HUES64 (cell line): ENCODE measurements at regions not wholly inside any gene's neighbourhood (a gene's known extent, or its start where the extent isn't known, plus 50 kb on each side); places are given as distances from the start of the nearest gene placed in this dataset.
A peak's percentile ranks its signal among the peaks of the same experiment; 100 is the strongest.

Source experiments
- H3K27ac ChIP-seq: 2 replicates; pipeline ENCODE4 v1.7.0; 2013; ENCODE audit warnings: low read depth, low read length, inconsistent platforms
- H3K27me3 ChIP-seq: 2 replicates; pipeline ENCODE4 v1.6.1; 2013; ENCODE audit warnings: mild to moderate bottlenecking, low read length; ENCODE audit not compliant: insufficient read depth
- H3K36me3 ChIP-seq: 2 replicates; pipeline ENCODE4 v1.6.1; 2013; ENCODE audit warnings: mild to moderate bottlenecking, low read length; ENCODE audit not compliant: insufficient read depth
- H3K4me1 ChIP-seq: 2 replicates; pipeline ENCODE4 v1.6.1; 2013; ENCODE audit warnings: mild to moderate bottlenecking, low read length, moderate library complexity; ENCODE audit not compliant: insufficient read depth
- H3K4me3 ChIP-seq: 2 replicates; pipeline ENCODE4 v1.5.1; 2013; ENCODE audit warnings: mild to moderate bottlenecking, low read length, moderate library complexity
- H3K9ac ChIP-seq: 2 replicates; pipeline ENCODE4 v1.6.1; 2013; ENCODE audit warnings: mild to moderate bottlenecking, low read depth, low read length
- H3K9me3 ChIP-seq: 2 replicates; pipeline ENCODE4 v1.6.1; 2013; ENCODE audit warnings: low read depth, low read length; ENCODE audit not compliant: insufficient read depth
- WGBS: fragments of 150-250, 120-280 bp; methylation state at CpG from one replicate; pipeline ENCODE4 v1.1.7; 2013; ENCODE audit warnings: missing lambda C conversion rate; 5-methylcytosine and 5-hydroxymethylcytosine counted together

GRCh38 chr1:58003988-58004387 is 542.5 kb downstream of the OMA1 start:
- H3K4me1 ChIP-seq = peaks cover 62% of the 10 kb centered on the region
- peak overlapping the region; percentile 93; the same call in 1 of the 2 replicates for H3K27ac ChIP-seq
- 75% methylated on average over 3 of the region's 3 CpGs for WGBS
- H3K4me3 ChIP-seq = no peak overlapping the region
- H3K9me3 ChIP-seq = no peaks in the 10 kb centered on the region
- no peaks in the 10 kb centered on the region for H3K36me3 ChIP-seq
- 0 out of 2 replicates have a peak overlapping the region, but pooled peaks have one; percentile 9 for H3K9ac ChIP-seq
- no peaks in the 10 kb centered on the region for H3K27me3 ChIP-seq

DNA sequence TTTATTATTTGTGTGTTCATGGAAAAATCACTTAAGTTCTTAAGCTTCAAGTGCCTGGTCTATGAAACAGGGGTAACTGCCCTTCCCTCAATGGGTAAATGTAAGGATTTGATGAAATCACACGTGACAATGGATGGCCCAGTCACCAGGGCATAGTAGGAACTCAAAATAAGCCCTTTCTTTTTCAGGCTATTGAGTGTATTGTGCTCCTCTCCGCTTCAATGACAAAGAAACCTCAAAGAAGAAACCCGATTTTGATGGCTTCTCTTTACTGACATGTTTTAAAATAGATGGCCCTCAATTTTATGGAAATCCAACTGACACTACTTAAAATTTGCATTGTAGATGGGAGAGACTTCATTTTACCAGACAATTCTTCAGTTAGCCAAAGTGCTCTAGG is 543.5 kb downstream of the OMA1 start:
- no peaks in the 10 kb centered on the region for H3K36me3 ChIP-seq
- peak overlapping the region; percentile 93; the same call in 1 of the 2 replicates for H3K27ac ChIP-seq
- WGBS = 24% methylated on average over 3 of the region's 3 CpGs
- peaks cover 57% of the 10 kb centered on the region for H3K4me1 ChIP-seq
- no peak overlapping the region for H3K9ac ChIP-seq
- H3K27me3 ChIP-seq = no peaks in the 10 kb centered on the region
- no peak overlapping the region for H3K4me3 ChIP-seq
- no peaks in the 10 kb centered on the region for H3K9me3 ChIP-seq

DNA sequence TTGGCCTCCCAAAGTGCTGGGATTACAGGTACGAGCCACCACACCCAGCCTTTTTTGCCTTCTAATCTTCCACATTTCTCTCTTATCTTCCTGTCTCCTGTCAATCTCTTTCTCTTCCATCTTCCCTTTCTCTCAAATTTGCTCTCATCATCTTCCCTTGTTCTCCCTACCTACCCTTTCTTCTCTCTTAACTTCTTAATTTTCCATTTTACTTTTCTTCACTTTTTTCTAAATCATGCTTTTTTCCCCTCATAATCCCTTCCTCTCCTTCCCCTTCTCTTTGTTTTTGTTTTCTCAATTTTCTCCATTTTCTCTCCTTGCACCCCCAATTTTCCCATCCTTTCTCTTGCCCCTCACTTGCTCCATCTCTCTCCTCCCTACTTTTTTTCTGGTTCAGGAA is 545.7 kb downstream of the OMA1 start:
- no peak overlapping the region for H3K9ac ChIP-seq

DNA sequence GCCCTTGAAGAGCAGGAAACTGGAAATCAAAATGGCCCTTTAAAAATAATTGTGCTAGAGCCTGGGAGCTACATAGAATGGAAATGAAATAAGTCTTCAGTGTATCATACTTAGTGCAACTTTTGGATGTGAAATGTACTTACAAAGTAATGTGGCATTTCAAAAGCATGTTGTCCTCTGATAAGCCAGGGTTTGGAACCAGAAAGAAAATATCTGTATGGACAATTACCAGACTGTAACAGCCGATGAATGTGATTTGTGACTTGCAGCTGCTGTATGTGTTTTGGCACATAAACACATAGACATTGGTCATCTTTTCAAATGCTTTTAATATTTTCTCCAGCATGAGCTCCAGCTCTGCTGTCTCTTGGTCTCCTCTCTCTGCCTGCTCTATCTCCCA is 546.4 kb downstream of the OMA1 start:
- H3K9me3 ChIP-seq = no peaks in the 10 kb centered on the region
- H3K4me1 ChIP-seq = peaks cover 34% of the 10 kb centered on the region
- H3K27me3 ChIP-seq = peaks cover 5% of the 10 kb centered on the region; the same call in 1 of the 2 replicates
- H3K27ac ChIP-seq = no peak overlapping the region
- no peaks in the 10 kb centered on the region for H3K36me3 ChIP-seq
- H3K9ac ChIP-seq = no peak overlapping the region
- WGBS = 100% methylated on average over 1 of the region's 1 CpG
- no peak overlapping the region for H3K4me3 ChIP-seq

More for the DNA sequence above, 545.7 kb downstream of the OMA1 start:
- H3K27ac ChIP-seq = no peak overlapping the region
- H3K4me3 ChIP-seq = no peak overlapping the region
- H3K27me3 ChIP-seq = peaks cover 5% of the 10 kb centered on the region; the same call in 1 of the 2 replicates
- peaks cover 36% of the 10 kb centered on the region for H3K4me1 ChIP-seq
- 90% methylated on average over 1 of the region's 1 CpG for WGBS
- H3K36me3 ChIP-seq = no peaks in the 10 kb centered on the region
- H3K9me3 ChIP-seq = no peaks in the 10 kb centered on the region

DNA sequence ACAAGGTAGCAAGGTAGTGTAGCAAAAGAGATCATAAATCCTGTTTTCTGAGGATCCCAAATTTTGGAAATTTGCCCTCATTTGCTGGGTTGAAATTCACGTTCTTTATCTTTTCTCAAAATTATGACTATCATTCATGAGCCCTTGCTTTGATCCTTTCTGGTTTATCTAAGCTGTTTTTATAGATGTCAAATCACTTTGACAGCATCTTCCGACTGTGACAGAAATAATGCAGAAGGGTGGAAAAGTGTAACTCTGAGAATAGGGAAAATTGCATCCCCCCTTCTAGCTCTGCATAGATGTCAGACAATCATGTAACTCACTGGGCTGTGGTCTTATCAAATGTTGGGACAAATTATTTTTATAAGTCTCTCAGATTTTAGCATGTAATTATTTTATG is 550.1 kb downstream of the OMA1 start:
- Histone ChIP-seq H3K27ac (no peak overlapping the region), H3K9me3 (no peaks in the 10 kb centered on the region), H3K9ac (no peak overlapping the region), H3K36me3 (no peaks in the 10 kb centered on the region), H3K27me3 (peaks cover 5% of the 10 kb centered on the region; the same call in 1 of the 2 replicates), H3K4me1 (peaks cover 9% of the 10 kb centered on the region), H3K4me3 (no peak overlapping the region)
- WGBS = 86% methylated on average over 2 of the region's 2 CpGs

DNA sequence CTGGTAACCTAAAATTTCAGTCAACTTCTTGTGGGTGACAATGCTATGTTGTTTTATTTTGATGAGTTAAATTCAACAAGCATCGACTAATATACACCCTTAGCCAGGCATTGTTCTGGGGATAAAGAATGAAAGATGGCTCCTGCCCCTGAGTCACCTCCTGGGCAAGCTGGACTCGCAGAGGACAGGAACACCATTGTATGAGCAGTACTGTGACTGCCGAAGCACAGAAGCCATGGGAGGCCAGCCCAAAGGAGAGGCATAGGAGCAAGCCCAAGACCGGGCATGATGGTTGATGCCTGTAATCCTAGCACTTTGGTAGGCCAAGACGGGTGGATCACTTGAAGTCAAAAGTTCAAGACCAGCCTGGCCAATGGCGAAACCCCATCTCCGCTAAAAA is 555.2 kb downstream of the OMA1 start:
- 96% methylated on average over 7 of the region's 7 CpGs for WGBS
- Histone ChIP-seq H3K9ac (no peak overlapping the region), H3K36me3 (no peaks in the 10 kb centered on the region), H3K9me3 (no peaks in the 10 kb centered on the region), H3K27me3 (no peaks in the 10 kb centered on the region), H3K4me3 (no peak overlapping the region), H3K4me1 (peaks cover 22% of the 10 kb centered on the region), H3K27ac (no peak overlapping the region)

- Histone ChIP-seq H3K9me3 (no peaks in the 10 kb centered on the region), H3K27me3 (no peaks in the 10 kb centered on the region), H3K27ac (no peak overlapping the region), H3K9ac (no peak overlapping the region), H3K36me3 (no peaks in the 10 kb centered on the region), H3K4me3 (no peak overlapping the region), H3K4me1 (peaks cover 15% of the 10 kb centered on the region)
- 95% methylated on average over 1 of the region's 1 CpG for WGBS
Measured at GRCh38 chr1:57989877-57990276, 556.6 kb downstream of the OMA1 start.

DNA sequence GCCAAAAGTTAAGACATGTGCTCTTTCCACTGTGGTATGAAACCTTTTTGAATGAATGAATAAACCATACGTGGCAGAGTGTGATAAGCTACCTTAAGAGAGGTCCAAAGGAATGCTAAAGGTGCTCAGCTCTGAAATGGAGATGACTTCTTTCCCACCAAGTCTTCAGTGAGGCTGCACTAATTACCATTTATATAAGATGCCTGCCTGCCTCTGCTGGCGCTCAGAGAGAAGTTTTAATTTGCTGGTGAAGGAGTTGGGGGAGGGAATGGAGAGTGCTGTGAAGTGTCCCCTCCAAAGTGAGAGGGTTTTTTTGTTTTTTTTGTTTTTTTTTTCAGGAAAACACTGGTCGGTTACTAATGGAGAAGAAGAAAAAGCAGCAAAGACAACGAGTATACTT is 559.0 kb downstream of the OMA1 start:
- Histone ChIP-seq H3K4me1 (peaks cover 29% of the 10 kb centered on the region), H3K27ac (no peak overlapping the region), H3K9ac (no peak overlapping the region), H3K4me3 (no peak overlapping the region), H3K27me3 (no peaks in the 10 kb centered on the region), H3K9me3 (no peaks in the 10 kb centered on the region), H3K36me3 (no peaks in the 10 kb centered on the region)
- 41% methylated on average over 4 of the region's 4 CpGs for WGBS

DNA sequence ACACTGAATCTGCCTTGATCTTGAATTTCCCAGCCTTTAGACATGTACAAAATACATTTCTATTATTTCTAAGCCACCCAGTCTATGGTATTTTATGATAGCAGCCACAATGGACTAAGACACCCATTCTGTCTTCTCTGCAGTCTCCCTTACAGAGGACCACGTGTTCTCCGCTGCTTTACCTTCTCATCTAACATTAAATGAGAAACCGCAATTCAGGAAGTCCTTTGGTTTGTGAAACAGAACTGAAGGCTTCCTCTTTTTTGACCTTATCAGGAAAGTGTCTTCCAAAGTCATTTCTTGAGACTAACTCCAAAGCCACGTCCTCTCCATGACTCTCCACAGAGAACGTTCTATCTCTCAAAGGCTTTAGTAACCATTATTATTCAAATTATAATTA is 560.1 kb downstream of the OMA1 start:
- peaks cover 29% of the 10 kb centered on the region for H3K4me1 ChIP-seq
- no peak overlapping the region for H3K9ac ChIP-seq
- WGBS = 71% methylated on average over 5 of the region's 5 CpGs
- H3K9me3 ChIP-seq = no peaks in the 10 kb centered on the region
- H3K27me3 ChIP-seq = no peaks in the 10 kb centered on the region
- H3K36me3 ChIP-seq = no peaks in the 10 kb centered on the region
- no peak overlapping the region for H3K4me3 ChIP-seq
- no peak overlapping the region for H3K27ac ChIP-seq

GRCh38 chr1:57984277-57984676 is 560.4 kb upstream of the DAB1 start:
- Histone ChIP-seq H3K9ac (no peak overlapping the region), H3K9me3 (no peaks in the 10 kb centered on the region), H3K27me3 (no peaks in the 10 kb centered on the region), H3K4me1 (peaks cover 29% of the 10 kb centered on the region), H3K4me3 (no peak overlapping the region), H3K27ac (no peak overlapping the region), H3K36me3 (no peaks in the 10 kb centered on the region)

GRCh38 chr1:57983441-57983840 is 559.6 kb upstream of the DAB1 start:
- no peak overlapping the region for H3K9ac ChIP-seq
- no peaks in the 10 kb centered on the region for H3K27me3 ChIP-seq
- no peak overlapping the region for H3K27ac ChIP-seq
- no peaks in the 10 kb centered on the region for H3K9me3 ChIP-seq
- WGBS = 90% methylated on average over 3 of the region's 3 CpGs
- H3K4me1 ChIP-seq = peaks cover 29% of the 10 kb centered on the region
- no peaks in the 10 kb centered on the region for H3K36me3 ChIP-seq
- H3K4me3 ChIP-seq = no peak overlapping the region

DNA sequence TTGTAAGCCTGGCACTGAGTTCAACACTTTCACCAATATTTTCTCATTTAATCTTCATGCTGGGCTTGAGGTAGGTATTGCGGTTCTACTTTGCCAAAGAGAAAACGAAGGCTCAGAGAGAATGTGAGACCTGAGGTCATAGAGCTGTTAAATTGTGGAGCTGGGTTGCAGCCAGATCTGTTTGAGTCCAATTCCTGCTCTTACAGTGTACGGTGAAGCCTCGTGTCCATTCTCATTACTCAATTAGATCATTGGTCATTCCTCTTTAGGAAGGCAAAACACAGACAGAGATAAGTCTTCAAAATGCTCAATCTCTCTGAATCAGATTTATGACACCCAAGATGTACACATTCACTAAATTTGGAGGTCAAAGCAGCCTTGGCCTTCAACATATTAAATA is 559.0 kb upstream of the DAB1 start:
- WGBS = 88% methylated on average over 4 of the region's 4 CpGs
- Histone ChIP-seq H3K4me3 (no peak overlapping the region), H3K9ac (no peak overlapping the region), H3K9me3 (no peaks in the 10 kb centered on the region), H3K27me3 (no peaks in the 10 kb centered on the region), H3K36me3 (no peaks in the 10 kb centered on the region), H3K4me1 (peaks cover 23% of the 10 kb centered on the region), H3K27ac (no peak overlapping the region)
